ENCODE measurements at regions not wholly inside any gene's neighbourhood (a gene's known extent, or its start where the extent isn't known, plus 50 kb on each side); places are given as distances from the start of the nearest gene placed in this dataset.

DNA sequence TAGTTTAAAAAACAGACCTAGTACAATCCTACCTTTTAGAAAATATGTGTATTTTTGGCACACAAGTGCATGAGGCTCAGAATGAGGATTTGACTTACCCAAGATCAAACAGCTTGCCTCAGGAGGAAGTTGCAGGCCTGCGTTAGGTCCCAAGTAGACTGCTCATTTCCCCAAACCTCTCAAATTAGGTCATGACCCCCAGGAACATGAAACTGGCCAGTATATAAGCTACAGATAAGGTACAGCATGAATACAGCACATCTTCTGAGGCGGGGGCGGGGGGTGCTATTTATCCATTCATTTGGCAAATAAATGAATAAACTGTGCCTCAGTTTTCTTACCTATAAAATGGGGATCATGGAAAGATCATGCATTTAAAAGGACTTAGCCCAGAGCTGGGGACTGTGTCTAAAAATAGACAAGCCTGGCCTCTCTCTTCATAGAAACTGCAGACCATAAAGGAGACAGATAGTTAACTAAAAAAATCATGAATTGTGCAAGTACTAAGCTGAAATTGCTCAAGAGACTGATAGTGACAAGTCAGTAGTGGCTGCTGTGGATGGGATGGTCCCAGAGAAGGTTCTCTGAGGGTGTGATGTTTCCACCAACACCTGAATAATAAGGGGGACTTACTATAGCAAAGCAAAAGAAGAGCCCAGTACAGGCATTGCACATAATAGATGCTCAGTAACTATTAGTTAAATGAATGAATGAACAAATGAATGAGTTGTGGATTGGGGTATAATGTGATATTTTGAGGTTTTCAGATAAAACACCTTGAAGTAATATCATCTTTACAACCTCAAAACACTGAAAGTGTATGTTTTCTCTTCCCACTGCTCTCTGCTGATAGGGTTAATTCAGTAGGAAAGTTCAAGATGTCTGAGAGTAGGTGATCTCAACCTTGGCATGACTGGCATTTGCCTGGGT, 258.5 kb upstream of the PROK2 start:
- TF ChIP-seq, protein P1, sequence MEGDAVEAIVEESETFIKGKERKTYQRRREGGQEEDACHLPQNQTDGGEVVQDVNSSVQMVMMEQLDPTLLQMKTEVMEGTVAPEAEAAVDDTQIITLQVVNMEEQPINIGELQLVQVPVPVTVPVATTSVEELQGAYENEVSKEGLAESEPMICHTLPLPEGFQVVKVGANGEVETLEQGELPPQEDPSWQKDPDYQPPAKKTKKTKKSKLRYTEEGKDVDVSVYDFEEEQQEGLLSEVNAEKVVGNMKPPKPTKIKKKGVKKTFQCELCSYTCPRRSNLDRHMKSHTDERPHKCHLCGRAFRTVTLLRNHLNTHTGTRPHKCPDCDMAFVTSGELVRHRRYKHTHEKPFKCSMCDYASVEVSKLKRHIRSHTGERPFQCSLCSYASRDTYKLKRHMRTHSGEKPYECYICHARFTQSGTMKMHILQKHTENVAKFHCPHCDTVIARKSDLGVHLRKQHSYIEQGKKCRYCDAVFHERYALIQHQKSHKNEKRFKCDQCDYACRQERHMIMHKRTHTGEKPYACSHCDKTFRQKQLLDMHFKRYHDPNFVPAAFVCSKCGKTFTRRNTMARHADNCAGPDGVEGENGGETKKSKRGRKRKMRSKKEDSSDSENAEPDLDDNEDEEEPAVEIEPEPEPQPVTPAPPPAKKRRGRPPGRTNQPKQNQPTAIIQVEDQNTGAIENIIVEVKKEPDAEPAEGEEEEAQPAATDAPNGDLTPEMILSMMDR (IDR thresholded peaks at IDR 0.05; ENCODE audit: control insufficient read depth, insufficient read depth, low read depth, low read length, missing control alignments): no peak
- H3K4me3 ChIP-seq (ENCODE audit: control insufficient read depth, low read depth, low read length): no peak overlapping the region
- no peak for DNase-seq (ENCODE audit: low read depth)

- DNase-seq (ENCODE audit: low read depth): peak; percentile 71
- no peak overlapping the region for H3K4me3 ChIP-seq (ENCODE audit: control insufficient read depth, low read depth, low read length)
- TF ChIP-seq, protein P1 (IDR thresholded peaks at IDR 0.05; ENCODE audit: control insufficient read depth, insufficient read depth, low read depth, low read length, missing control alignments): no peak
These were observed 257.7 kb upstream of the PROK2 start for GRCh38 chr3:72042397-72043203.

GRCh38 chr3:72041511-72041910, 256.6 kb upstream of the PROK2 start:
- DNase-seq (ENCODE audit: low read depth): no peak
- H3K4me3 ChIP-seq (ENCODE audit: control insufficient read depth, low read depth, low read length): no peak overlapping the region
- TF ChIP-seq, protein P1 (IDR thresholded peaks at IDR 0.05; ENCODE audit: control insufficient read depth, insufficient read depth, low read depth, low read length, missing control alignments): no peak

GRCh38 chr3:72041076-72041475, 256.1 kb upstream of the PROK2 start:
- no peak overlapping the region for H3K4me3 ChIP-seq (ENCODE audit: control insufficient read depth, low read depth, low read length)
- DNase-seq (ENCODE audit: low read depth): no peak
- TF ChIP-seq, protein P1 (IDR thresholded peaks at IDR 0.05; ENCODE audit: control insufficient read depth, insufficient read depth, low read depth, low read length, missing control alignments): no peak

- H3K4me3 ChIP-seq (ENCODE audit: control insufficient read depth, low read depth, low read length): no peak overlapping the region
- no peak for DNase-seq (ENCODE audit: low read depth)
- TF ChIP-seq, protein P1 (IDR thresholded peaks at IDR 0.05; ENCODE audit: control insufficient read depth, insufficient read depth, low read depth, low read length, missing control alignments): no peak
These were observed 254.7 kb upstream of the PROK2 start for GRCh38 chr3:72039677-72040076.

GRCh38 chr3:72036899-72037298, 252.0 kb upstream of the PROK2 start:
- TF ChIP-seq, protein P1 (IDR thresholded peaks at IDR 0.05; ENCODE audit: control insufficient read depth, insufficient read depth, low read depth, low read length, missing control alignments): no peak
- DNase-seq (ENCODE audit: low read depth): no peak
- H3K4me3 ChIP-seq (ENCODE audit: control insufficient read depth, low read depth, low read length): no peak overlapping the region

Data from AG09309 (cell line).